ENCODE measurements at regions not wholly inside any gene's neighbourhood (a gene's known extent, or its start where the extent isn't known, plus 50 kb on each side); places are given as distances from the start of the nearest gene placed in this dataset.
"Not testable (repeated sequence)": the region's sequence is repeated elsewhere in the genome, so short reads cannot be mapped to it uniquely, and the experiment has no call there.

- no peaks in the 10 kb centered on the region for H3K27me3 ChIP-seq (ENCODE audit: control insufficient read depth in 2 of 2, insufficient read depth in 1 of 2, low read length in 1 of 2)
- no peaks in the 10 kb centered on the region for H3K4me1 ChIP-seq (ENCODE audit: control insufficient read depth in 2 of 2, insufficient read depth in 2 of 2, low read length in 2 of 2)
- H3K27ac ChIP-seq (ENCODE audit: low read depth in 1 of 2, low read length in 1 of 2), result no peak overlapping the region
- no peaks in the 10 kb centered on the region for H3K36me3 ChIP-seq (ENCODE audit: control insufficient read depth in 2 of 2, insufficient read depth in 2 of 2, low read length in 1 of 2)
- H3K4me3 ChIP-seq (ENCODE audit: low read length in 2 of 2), result no peak overlapping the region
- 70% methylated on average over 3 of the region's 3 CpGs for WGBS
- DNase-seq (ENCODE audit: low read depth in 6 of 9, low spot score in 9 of 9), result no peak
- H3K9me3 ChIP-seq (ENCODE audit: control insufficient read depth in 2 of 2, insufficient read depth in 1 of 2, low read length in 1 of 2), result no peaks in the 10 kb centered on the region
These were observed 113.3 kb upstream of the TBX18 start for GRCh38 chr6:84877515-84878210.

DNA sequence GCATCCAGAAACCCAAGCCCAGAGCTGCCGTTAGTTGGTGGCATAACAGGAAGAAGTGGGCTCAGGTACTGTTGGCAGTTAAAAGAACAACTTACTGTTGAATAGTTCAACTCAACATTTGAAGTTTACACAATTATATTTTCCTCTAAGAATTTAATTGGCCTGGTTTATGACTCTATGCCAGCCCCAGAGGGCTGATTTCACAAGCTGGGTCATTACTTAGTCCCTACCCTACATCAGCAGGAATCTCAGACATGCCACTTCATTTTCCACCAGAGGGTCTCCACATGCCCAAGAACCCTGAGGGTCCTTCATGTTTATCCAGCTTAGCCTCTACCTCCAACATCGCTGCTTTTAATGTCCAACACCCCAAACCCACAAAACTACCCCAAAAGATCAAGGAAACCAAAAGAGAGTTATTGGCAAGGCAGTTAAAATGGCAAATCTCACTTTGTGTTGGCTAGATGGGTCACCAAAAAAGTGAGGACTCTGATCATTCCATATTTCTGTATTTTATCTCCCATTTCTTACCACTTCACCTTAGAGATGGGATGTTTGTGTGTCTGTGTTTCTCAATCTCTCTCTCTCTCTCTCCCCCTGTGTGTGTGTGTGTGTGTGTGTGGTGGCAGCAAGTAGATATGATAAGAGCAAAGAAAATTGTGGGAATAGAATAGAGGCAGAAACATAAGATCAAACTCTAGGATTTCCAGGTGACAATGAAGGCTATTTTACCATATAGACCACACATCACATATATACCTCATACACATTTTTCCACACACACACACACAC lies 112.5 kb upstream of the TBX18 start:
- Histone ChIP-seq H3K9me3 (ENCODE audit: control insufficient read depth in 2 of 2, insufficient read depth in 1 of 2, low read length in 1 of 2) (no peaks in the 10 kb centered on the region), H3K4me1 (ENCODE audit: control insufficient read depth in 2 of 2, insufficient read depth in 2 of 2, low read length in 2 of 2) (no peaks in the 10 kb centered on the region), H3K27ac (ENCODE audit: low read depth in 1 of 2, low read length in 1 of 2) (no peak overlapping the region), H3K36me3 (ENCODE audit: control insufficient read depth in 2 of 2, insufficient read depth in 2 of 2, low read length in 1 of 2) (no peaks in the 10 kb centered on the region), H3K4me3 (ENCODE audit: low read length in 2 of 2) (no peak overlapping the region), H3K27me3 (ENCODE audit: control insufficient read depth in 2 of 2, insufficient read depth in 1 of 2, low read length in 1 of 2) (no peaks in the 10 kb centered on the region)
- 87% methylated on average over 2 of the region's 2 CpGs for WGBS
- DNase-seq (ENCODE audit: low read depth in 6 of 9, low spot score in 9 of 9), result no peak

GRCh38 chr6:84872996-84873723 lies 108.8 kb upstream of the TBX18 start:
- WGBS, result 82% methylated on average over 4 of the region's 4 CpGs
- DNase-seq (ENCODE audit: low read depth in 6 of 9, low spot score in 9 of 9), result no peak
- Histone ChIP-seq H3K9me3 (ENCODE audit: control insufficient read depth in 2 of 2, insufficient read depth in 1 of 2, low read length in 1 of 2) (no peaks in the 10 kb centered on the region), H3K4me3 (ENCODE audit: low read length in 2 of 2) (no peak overlapping the region), H3K4me1 (ENCODE audit: control insufficient read depth in 2 of 2, insufficient read depth in 2 of 2, low read length in 2 of 2) (no peaks in the 10 kb centered on the region), H3K27me3 (ENCODE audit: control insufficient read depth in 2 of 2, insufficient read depth in 1 of 2, low read length in 1 of 2) (no peaks in the 10 kb centered on the region), H3K27ac (ENCODE audit: low read depth in 1 of 2, low read length in 1 of 2) (no peak overlapping the region), H3K36me3 (ENCODE audit: control insufficient read depth in 2 of 2, insufficient read depth in 2 of 2, low read length in 1 of 2) (no peaks in the 10 kb centered on the region)

GRCh38 chr6:84871925-84872324 lies 107.5 kb upstream of the TBX18 start:
- Histone ChIP-seq H3K27ac (ENCODE audit: low read depth in 1 of 2, low read length in 1 of 2) (no peak overlapping the region), H3K36me3 (ENCODE audit: control insufficient read depth in 2 of 2, insufficient read depth in 2 of 2, low read length in 1 of 2) (no peaks in the 10 kb centered on the region), H3K4me1 (ENCODE audit: control insufficient read depth in 2 of 2, insufficient read depth in 2 of 2, low read length in 2 of 2) (no peaks in the 10 kb centered on the region), H3K27me3 (ENCODE audit: control insufficient read depth in 2 of 2, insufficient read depth in 1 of 2, low read length in 1 of 2) (no peaks in the 10 kb centered on the region), H3K4me3 (ENCODE audit: low read length in 2 of 2) (no peak overlapping the region), H3K9me3 (ENCODE audit: control insufficient read depth in 2 of 2, insufficient read depth in 1 of 2, low read length in 1 of 2) (no peaks in the 10 kb centered on the region)
- DNase-seq (ENCODE audit: low read depth in 6 of 9, low spot score in 9 of 9), result no peak
- WGBS, result 82% methylated on average over 4 of the region's 4 CpGs

GRCh38 chr6:84870672-84871071 lies 106.3 kb upstream of the TBX18 start:
- no peak overlapping the region for H3K27ac ChIP-seq (ENCODE audit: low read depth in 1 of 2, low read length in 1 of 2)
- no peaks in the 10 kb centered on the region for H3K9me3 ChIP-seq (ENCODE audit: control insufficient read depth in 2 of 2, insufficient read depth in 1 of 2, low read length in 1 of 2)
- 68% methylated on average over 2 of the region's 2 CpGs for whole genome bisulfite sequencing
- no peaks in the 10 kb centered on the region for H3K27me3 ChIP-seq (ENCODE audit: control insufficient read depth in 2 of 2, insufficient read depth in 1 of 2, low read length in 1 of 2)
- H3K4me3 ChIP-seq (ENCODE audit: low read length in 2 of 2), result no peak overlapping the region
- no peaks in the 10 kb centered on the region for H3K4me1 ChIP-seq (ENCODE audit: control insufficient read depth in 2 of 2, insufficient read depth in 2 of 2, low read length in 2 of 2)
- H3K36me3 ChIP-seq (ENCODE audit: control insufficient read depth in 2 of 2, insufficient read depth in 2 of 2, low read length in 1 of 2), result no peaks in the 10 kb centered on the region
- DNase-seq (ENCODE audit: low read depth in 6 of 9, low spot score in 9 of 9), result no peak

- DNase-seq (ENCODE audit: low read depth in 6 of 9, low spot score in 9 of 9), result no peak
- no peaks in the 10 kb centered on the region for H3K9me3 ChIP-seq (ENCODE audit: control insufficient read depth in 2 of 2, insufficient read depth in 1 of 2, low read length in 1 of 2)
- H3K27ac ChIP-seq (ENCODE audit: low read depth in 1 of 2, low read length in 1 of 2), result no peak overlapping the region
- H3K4me3 ChIP-seq (ENCODE audit: low read length in 2 of 2), result no peak overlapping the region
- no peaks in the 10 kb centered on the region for H3K36me3 ChIP-seq (ENCODE audit: control insufficient read depth in 2 of 2, insufficient read depth in 2 of 2, low read length in 1 of 2)
- no peaks in the 10 kb centered on the region for H3K27me3 ChIP-seq (ENCODE audit: control insufficient read depth in 2 of 2, insufficient read depth in 1 of 2, low read length in 1 of 2)
- no peaks in the 10 kb centered on the region for H3K4me1 ChIP-seq (ENCODE audit: control insufficient read depth in 2 of 2, insufficient read depth in 2 of 2, low read length in 2 of 2)
These were observed 103.8 kb upstream of the TBX18 start for GRCh38 chr6:84868149-84868548.

- H3K4me1 ChIP-seq (ENCODE audit: control insufficient read depth in 2 of 2, insufficient read depth in 2 of 2, low read length in 2 of 2), result no peaks in the 10 kb centered on the region
- H3K36me3 ChIP-seq (ENCODE audit: control insufficient read depth in 2 of 2, insufficient read depth in 2 of 2, low read length in 1 of 2), result no peaks in the 10 kb centered on the region
- DNase-seq (ENCODE audit: low read depth in 6 of 9, low spot score in 9 of 9), result no peak
- no peak overlapping the region for H3K4me3 ChIP-seq (ENCODE audit: low read length in 2 of 2)
- H3K9me3 ChIP-seq (ENCODE audit: control insufficient read depth in 2 of 2, insufficient read depth in 1 of 2, low read length in 1 of 2), result no peaks in the 10 kb centered on the region
- WGBS, result 79% methylated on average over 2 of the region's 2 CpGs
- no peaks in the 10 kb centered on the region for H3K27me3 ChIP-seq (ENCODE audit: control insufficient read depth in 2 of 2, insufficient read depth in 1 of 2, low read length in 1 of 2)
- no peak overlapping the region for H3K27ac ChIP-seq (ENCODE audit: low read depth in 1 of 2, low read length in 1 of 2)
These were observed 103.1 kb upstream of the TBX18 start for GRCh38 chr6:84867521-84867920.

- WGBS, result 63% methylated on average over 1 of the region's 1 CpG
- no peaks in the 10 kb centered on the region for H3K9me3 ChIP-seq (ENCODE audit: control insufficient read depth in 2 of 2, insufficient read depth in 1 of 2, low read length in 1 of 2)
These were observed 102.3 kb upstream of the TBX18 start for GRCh38 chr6:84866715-84867114.

DNA sequence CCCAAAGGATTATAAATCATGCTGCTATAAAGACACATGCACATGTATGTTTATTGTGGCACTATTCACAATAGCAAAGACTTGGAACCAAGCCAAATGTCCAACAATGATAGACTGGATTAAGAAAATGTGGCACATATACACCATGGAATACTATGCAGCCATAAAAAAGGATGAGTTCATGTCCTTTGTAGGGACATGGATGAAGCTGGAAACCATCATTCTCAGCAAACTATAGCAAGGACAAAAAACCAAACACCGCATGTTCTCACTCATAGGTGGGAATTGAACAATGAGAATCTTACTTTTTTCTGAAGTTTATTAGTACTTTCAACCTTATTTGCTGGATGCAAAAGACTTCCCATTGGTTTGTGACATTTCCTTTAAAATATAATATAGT lies 101.0 kb upstream of the TBX18 start:
- not testable (repeated sequence) for H3K27me3 ChIP-seq (ENCODE audit: control insufficient read depth in 2 of 2, insufficient read depth in 1 of 2, low read length in 1 of 2); DNase-seq (ENCODE audit: low read depth in 6 of 9, low spot score in 9 of 9); H3K36me3 ChIP-seq (ENCODE audit: control insufficient read depth in 2 of 2, insufficient read depth in 2 of 2, low read length in 1 of 2); H3K27ac ChIP-seq (ENCODE audit: low read depth in 1 of 2, low read length in 1 of 2); H3K4me1 ChIP-seq (ENCODE audit: control insufficient read depth in 2 of 2, insufficient read depth in 2 of 2, low read length in 2 of 2); H3K9me3 ChIP-seq (ENCODE audit: control insufficient read depth in 2 of 2, insufficient read depth in 1 of 2, low read length in 1 of 2); H3K4me3 ChIP-seq (ENCODE audit: low read length in 2 of 2)
- 94% methylated on average over 1 of the region's 1 CpG for WGBS

More at GRCh38 chr6:84866715-84867114, 102.3 kb upstream of the TBX18 start:
- H3K27me3 ChIP-seq (ENCODE audit: control insufficient read depth in 2 of 2, insufficient read depth in 1 of 2, low read length in 1 of 2), result no peaks in the 10 kb centered on the region
- H3K4me1 ChIP-seq (ENCODE audit: control insufficient read depth in 2 of 2, insufficient read depth in 2 of 2, low read length in 2 of 2), result no peaks in the 10 kb centered on the region
- DNase-seq (ENCODE audit: low read depth in 6 of 9, low spot score in 9 of 9), result no peak
- H3K27ac ChIP-seq (ENCODE audit: low read depth in 1 of 2, low read length in 1 of 2), result no peak overlapping the region
- no peaks in the 10 kb centered on the region for H3K36me3 ChIP-seq (ENCODE audit: control insufficient read depth in 2 of 2, insufficient read depth in 2 of 2, low read length in 1 of 2)
- H3K4me3 ChIP-seq (ENCODE audit: low read length in 2 of 2), result no peak overlapping the region
